NCI-H2107 (cell line): ENCODE measurements at regions not wholly inside any gene's neighbourhood (a gene's known extent, or its start where the extent isn't known, plus 50 kb on each side); places are given as distances from the start of the nearest gene placed in this dataset.
A peak's percentile ranks its signal among the peaks of the same experiment; 100 is the strongest.

ENCODE experiments used
- DNase-seq: peaks from one replicate; lab custom pipeline; 2025; lab: John Stamatoyannopoulos, UW

- no peak for DNase-seq
These were observed 80.7 kb upstream of the NHSL1 start for GRCh38 chr6:138580040-138580439.

- no peak for DNase-seq
These were observed 81.5 kb upstream of the NHSL1 start for GRCh38 chr6:138580801-138581200.

GRCh38 chr6:138582573-138582972, 83.3 kb upstream of the NHSL1 start:
- no peak for DNase-seq

GRCh38 chr6:138586638-138587037, 87.3 kb upstream of the NHSL1 start:
- no peak for DNase-seq

GRCh38 chr6:138588805-138589434, 89.6 kb upstream of the NHSL1 start:
- peak; percentile 48 for DNase-seq

GRCh38 chr6:138590796-138591709, 91.8 kb upstream of the NHSL1 start:
- DNase-seq, result peak; percentile 32

GRCh38 chr6:138592749-138593123, 93.4 kb upstream of the NHSL1 start:
- no peak for DNase-seq

- DNase-seq, result no peak
These were observed 94.0 kb upstream of the NHSL1 start for GRCh38 chr6:138593124-138593877.

- no peak for DNase-seq
These were observed 94.8 kb upstream of the NHSL1 start for GRCh38 chr6:138593909-138594757.

GRCh38 chr6:138594758-138595140, 95.5 kb upstream of the NHSL1 start:
- DNase-seq, result no peak

GRCh38 chr6:138596126-138596525, 96.8 kb upstream of the NHSL1 start:
- DNase-seq, result no peak

- DNase-seq, result no peak
These were observed 97.3 kb upstream of the NHSL1 start for GRCh38 chr6:138596591-138596990.

GRCh38 chr6:138597336-138597735, 98.0 kb upstream of the NHSL1 start:
- no peak for DNase-seq

GRCh38 chr6:138598562-138599173, 99.4 kb upstream of the NHSL1 start:
- DNase-seq, result no peak

- no peak for DNase-seq
These were observed 101.0 kb upstream of the NHSL1 start for GRCh38 chr6:138600261-138600660.

GRCh38 chr6:138600726-138601125, 101.4 kb upstream of the NHSL1 start:
- DNase-seq, result no peak

GRCh38 chr6:138601128-138601527, 101.8 kb upstream of the NHSL1 start:
- no peak for DNase-seq

- DNase-seq, result no peak
These were observed 106.7 kb upstream of the NHSL1 start for GRCh38 chr6:138605958-138606357.

- no peak for DNase-seq
These were observed 108.5 kb upstream of the NHSL1 start for GRCh38 chr6:138607478-138608433.

- no peak for DNase-seq
These were observed 109.6 kb upstream of the NHSL1 start for GRCh38 chr6:138608896-138609295.
